Vagina (tissue), 2 donors: ENCODE measurements at regions not wholly inside any gene's neighbourhood (a gene's known extent, or its start where the extent isn't known, plus 50 kb on each side); places are given as distances from the start of the nearest gene placed in this dataset.

Source experiments
- CTCF ChIP-seq, 3 experiments: fragments of 450-650 bp in 2 of 3; fragments of 200-600 bp in 1 of 3; sonication (generic) in 1 of 3; IDR thresholded peaks; one replicate each; pipeline ENCODE4 v1.5.1; 2017 to 2019; ENCODE audit warnings: antibody characterized with exemption in 3 of 3, mild to moderate bottlenecking in 2 of 3, moderate library complexity in 2 of 3
- POLR2AphosphoS5 ChIP-seq, 2 donors: sonication (generic); formaldehyde crosslinking; IDR thresholded peaks; one replicate each; pipeline ENCODE4 v1.9.0; 2017; ENCODE audit warnings: antibody characterized with exemption in 2 of 2, mild to moderate bottlenecking in 2 of 2, low read depth in 1 of 2; ENCODE audit not compliant: insufficient read depth in 1 of 2

DNA sequence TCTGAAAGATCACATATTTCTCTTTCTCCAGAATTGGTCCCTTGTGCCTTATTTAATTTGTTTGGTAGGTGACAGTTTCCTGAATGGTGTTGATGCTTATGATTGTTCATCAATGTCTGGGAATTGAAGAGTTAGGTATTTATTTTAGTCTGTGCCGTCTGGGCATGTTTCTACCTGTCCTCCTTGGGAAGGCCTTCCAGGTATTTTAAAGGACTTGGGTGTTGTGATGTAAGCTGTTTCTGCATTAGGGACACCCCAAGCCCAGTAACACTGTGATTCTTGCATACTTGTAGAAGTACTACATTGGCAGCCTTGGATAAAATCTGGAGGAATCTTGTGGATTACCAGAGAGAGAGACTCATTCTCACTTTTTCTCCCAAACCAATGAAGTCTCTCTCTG lies 120.8 kb upstream of the CXXC4 start:
- TF ChIP-seq CTCF (IDR thresholded peaks at IDR 0.05) = no peak
- TF ChIP-seq POLR2AphosphoS5 (IDR thresholded peaks at IDR 0.05; ENCODE audit: insufficient read depth in 1 of 2, low read depth in 1 of 2) = no peak
